ENCODE measurements at regions not wholly inside any gene's neighbourhood (a gene's known extent, or its start where the extent isn't known, plus 50 kb on each side); places are given as distances from the start of the nearest gene placed in this dataset.

- no peak for FAIRE-seq
These were observed 98.5 kb upstream of the SRD5A3 start for GRCh38 chr4:55247521-55247920.

GRCh38 chr4:55248756-55249155, 97.3 kb upstream of the SRD5A3 start:
- POLR2A ChIA-PET = no interaction called here
- 66% methylated on average over 6 of the region's 6 CpGs for WGBS (ENCODE audit: missing lambda C conversion rate)

More at GRCh38 chr4:55247521-55247920, 98.5 kb upstream of the SRD5A3 start:
- 60% methylated on average over 5 of the region's 5 CpGs for WGBS (ENCODE audit: missing lambda C conversion rate)
- no peak overlapping the region for H3K4me2 ChIP-seq
- ChIA-PET CTCF (interaction anchor here (0.6 kb wide), 1 partner anchor 688 kb away, joined by 3 read pairs; no protein-coding TSS in a partner anchor), POLR2A (no interaction called here)
- TF ChIP-seq CBX8 (IDR thresholded peaks at IDR 0.05) (no peak), MAFK (IDR thresholded peaks at IDR 0.05; ENCODE audit: partially characterized antibody) (no peak), MAX (IDR thresholded peaks at IDR 0.05) (no peak), RFX5 (IDR thresholded peaks at IDR 0.05) (no peak), JUN (IDR thresholded peaks at IDR 0.05) (no peak), CBX2 (IDR thresholded peaks at IDR 0.05; ENCODE audit: borderline replicate concordance, low read depth) (no peak), CEBPB (IDR thresholded peaks at IDR 0.05) (no peak), EHMT2 (IDR thresholded peaks at IDR 0.05; ENCODE audit: low read depth) (no peak), PBX3 (IDR thresholded peaks at IDR 0.05) (no peak), FOXS1 (CRISPR knock-in tag; IDR thresholded peaks at IDR 0.05) (no peak), HOXB13 (CRISPR knock-in tag; IDR thresholded peaks at IDR 0.05; ENCODE audit: low read depth) (no peak), POLR2AphosphoS2 (conservative IDR thresholded peaks at IDR 0.05; ENCODE audit: low read length) (no peak), ZFP36 (IDR thresholded peaks at IDR 0.05; ENCODE audit: borderline replicate concordance, partially characterized antibody) (no peak)
- ATAC-seq (no peak), DNase-seq (ENCODE audit: low read depth in 1 of 2, low spot score in 1 of 2) (no peak)
- no peaks in the 10 kb centered on the region for H3K9me3 ChIP-seq
- H3K4me3 ChIP-seq = no peak overlapping the region
- H3K4me1 ChIP-seq = no peaks in the 10 kb centered on the region
- H3K27ac ChIP-seq = no peak overlapping the region

GRCh38 chr4:55249476-55249875, 96.6 kb upstream of the SRD5A3 start:
- ChIA-PET POLR2A (no interaction called here), CTCF (no interaction called here)
- WGBS (ENCODE audit: missing lambda C conversion rate) = 14% methylated on average over 3 of the region's 3 CpGs
- no peak for DNase-seq (ENCODE audit: low read depth in 1 of 2, low spot score in 1 of 2)
- Histone ChIP-seq H3K4me3 (no peak overlapping the region), H3K27ac (no peak overlapping the region), H3K9me3 (no peaks in the 10 kb centered on the region), H3K4me1 (no peaks in the 10 kb centered on the region), H3K4me2 (no peak overlapping the region)
- ATAC-seq = no peak
- FAIRE-seq = no peak
- TF ChIP-seq MYC (IDR thresholded peaks at IDR 0.05; ENCODE audit: borderline replicate concordance, low read length) (no peak), CEBPB (IDR thresholded peaks at IDR 0.05) (no peak), HOXA7 (CRISPR knock-in tag; IDR thresholded peaks at IDR 0.05) (no peak), GATA3 (IDR thresholded peaks at IDR 0.05; ENCODE audit: borderline replicate concordance) (no peak), PBX3 (IDR thresholded peaks at IDR 0.05) (no peak), FOSL2 (IDR thresholded peaks at IDR 0.05) (no peak), FOSL2 (CRISPR knock-in tag; IDR thresholded peaks at IDR 0.05) (no peak), PHF8 (IDR thresholded peaks at IDR 0.05; ENCODE audit: borderline replicate concordance, low read depth) (no peak), RARB (CRISPR knock-in tag; IDR thresholded peaks at IDR 0.05) (no peak)

More at GRCh38 chr4:55248756-55249155, 97.3 kb upstream of the SRD5A3 start:
- TF ChIP-seq RARB (CRISPR knock-in tag; IDR thresholded peaks at IDR 0.05) (no peak), HOXB5 (CRISPR knock-in tag; IDR thresholded peaks at IDR 0.05) (no peak)
- no peak for FAIRE-seq
- no peaks in the 10 kb centered on the region for H3K9me3 ChIP-seq
- H3K27ac ChIP-seq = no peak overlapping the region
- no peak overlapping the region for H3K4me3 ChIP-seq
- DNase-seq (ENCODE audit: low read depth in 1 of 2, low spot score in 1 of 2) = no peak
- no peak for ATAC-seq
- CTCF ChIA-PET = no interaction called here
- H3K4me2 ChIP-seq = no peak overlapping the region
- H3K4me1 ChIP-seq = no peaks in the 10 kb centered on the region

GRCh38 chr4:55251342-55251741, 94.7 kb upstream of the SRD5A3 start:
- ChIA-PET CTCF (no interaction called here), POLR2A (no interaction called here)
- no peaks in the 10 kb centered on the region for H3K9me3 ChIP-seq
- WGBS (ENCODE audit: missing lambda C conversion rate) = 44% methylated on average over 4 of the region's 4 CpGs
- no peak overlapping the region for H3K4me2 ChIP-seq
- no peak for ATAC-seq
- H3K27ac ChIP-seq = no peak overlapping the region
- FAIRE-seq = no peak
- DNase-seq (ENCODE audit: low read depth in 1 of 2, low spot score in 1 of 2) = no peak
- no peaks in the 10 kb centered on the region for H3K4me1 ChIP-seq
- no peak overlapping the region for H3K4me3 ChIP-seq
- TF ChIP-seq ZFP36 (IDR thresholded peaks at IDR 0.05; ENCODE audit: borderline replicate concordance, partially characterized antibody) (no peak), TFCP2L1 (CRISPR knock-in tag; IDR thresholded peaks at IDR 0.05) (no peak), FOSL2 (IDR thresholded peaks at IDR 0.05) (no peak), FOSL2 (CRISPR knock-in tag; IDR thresholded peaks at IDR 0.05) (no peak), MAZ (IDR thresholded peaks at IDR 0.05; ENCODE audit: borderline replicate concordance, low read depth, low read length) (no peak), POLR2AphosphoS2 (conservative IDR thresholded peaks at IDR 0.05; ENCODE audit: low read length) (no peak), ZNF302 (CRISPR knock-in tag; IDR thresholded peaks at IDR 0.05) (no peak), PHF8 (IDR thresholded peaks at IDR 0.05; ENCODE audit: borderline replicate concordance, low read depth) (no peak), CHD2 (IDR thresholded peaks at IDR 0.05; ENCODE audit: low read length, partially characterized antibody) (no peak), RARB (CRISPR knock-in tag; IDR thresholded peaks at IDR 0.05) (no peak), FOSB (CRISPR knock-in tag; IDR thresholded peaks at IDR 0.05) (no peak), EHMT2 (IDR thresholded peaks at IDR 0.05; ENCODE audit: low read depth) (no peak), NFE2L2 (conservative IDR thresholded peaks at IDR 0.05; ENCODE audit: low read length) (no peak), TP53 (CRISPR knock-in tag; IDR thresholded peaks at IDR 0.05) (no peak)

Measured in A549 (cell line).